Mesothelial cell of epicardium (in vitro differentiated cells): ENCODE measurements at regions not wholly inside any gene's neighbourhood (a gene's known extent, or its start where the extent isn't known, plus 50 kb on each side); places are given as distances from the start of the nearest gene placed in this dataset.

Experiments
- DNase-seq, 2 experiments: peaks; one replicate each; pipeline ENCODE4 v3.0.0; 2021; ENCODE audit warnings: low spot score in 2 of 2; ENCODE audit not compliant: unreplicated experiment in 2 of 2
- H3K27ac Mint-ChIP-seq: 2 replicates; pipeline ENCODE4 v1.8.0; 2021; ENCODE audit warnings: mixed read lengths
- H3K27me3 Mint-ChIP-seq: 2 replicates; pipeline ENCODE4 v1.8.0; 2021; ENCODE audit warnings: low read depth, mixed read lengths
- H3K36me3 Mint-ChIP-seq: 2 replicates; pipeline ENCODE4 v1.8.0; 2021; ENCODE audit warnings: mixed read lengths
- H3K4me1 Mint-ChIP-seq: 2 replicates; pipeline ENCODE4 v1.8.0; 2021; ENCODE audit warnings: mixed read lengths
- H3K4me3 Mint-ChIP-seq: 2 replicates; pipeline ENCODE4 v1.8.0; 2021; ENCODE audit warnings: mild to moderate bottlenecking, moderate library complexity, mixed read lengths
- H3K9me3 Mint-ChIP-seq: 2 replicates; pipeline ENCODE4 v1.8.0; 2021; ENCODE audit warnings: mixed read lengths
- CTCF ChIP-seq: fragments of 200-600 bp; sonication (generic); IDR thresholded peaks from one replicate; pipeline ENCODE4 v1.5.0; 2021; ENCODE audit warnings: antibody characterized with exemption; ENCODE audit not compliant: unreplicated experiment

- Mint-ChIP-seq H3K27me3 (no peaks in the 10 kb centered on the region), H3K4me3 (no peak overlapping the region), H3K4me1 (no peaks in the 10 kb centered on the region), H3K9me3 (peaks cover 20% of the 10 kb centered on the region), H3K36me3 (peaks cover 3% of the 10 kb centered on the region), H3K27ac (no peak overlapping the region)
- DNase-seq = no peak
- TF ChIP-seq CTCF = no peak
Measured at GRCh38 chr5:25358919-25359318, 714.1 kb upstream of the CDH10 start.

DNA sequence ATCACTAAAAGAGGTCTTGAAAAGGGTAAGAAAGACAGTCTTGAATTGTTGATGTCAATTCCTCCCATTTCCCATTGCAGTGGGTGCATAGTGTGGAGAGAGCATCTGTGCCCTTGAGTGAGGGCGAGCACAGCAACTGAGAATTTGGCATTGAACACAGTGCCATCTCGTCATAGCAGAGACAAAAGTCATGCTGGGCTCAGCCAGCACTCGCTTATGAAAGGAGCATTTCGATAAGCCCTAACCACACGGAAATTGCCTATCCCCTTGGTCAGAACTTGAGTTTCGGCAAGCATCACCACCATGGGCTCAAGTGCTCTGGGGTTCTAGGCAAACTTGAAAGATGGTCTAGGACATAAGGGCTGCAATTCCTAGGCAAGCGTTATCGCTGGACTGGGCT lies 712.8 kb upstream of the CDH10 start:
- Mint-ChIP-seq H3K27ac (no peak overlapping the region), H3K27me3 (no peaks in the 10 kb centered on the region), H3K4me3 (no peak overlapping the region), H3K9me3 (peaks cover 20% of the 10 kb centered on the region), H3K4me1 (no peaks in the 10 kb centered on the region), H3K36me3 (peaks cover 3% of the 10 kb centered on the region)
- DNase-seq = no peak
- TF ChIP-seq CTCF = no peak

DNA sequence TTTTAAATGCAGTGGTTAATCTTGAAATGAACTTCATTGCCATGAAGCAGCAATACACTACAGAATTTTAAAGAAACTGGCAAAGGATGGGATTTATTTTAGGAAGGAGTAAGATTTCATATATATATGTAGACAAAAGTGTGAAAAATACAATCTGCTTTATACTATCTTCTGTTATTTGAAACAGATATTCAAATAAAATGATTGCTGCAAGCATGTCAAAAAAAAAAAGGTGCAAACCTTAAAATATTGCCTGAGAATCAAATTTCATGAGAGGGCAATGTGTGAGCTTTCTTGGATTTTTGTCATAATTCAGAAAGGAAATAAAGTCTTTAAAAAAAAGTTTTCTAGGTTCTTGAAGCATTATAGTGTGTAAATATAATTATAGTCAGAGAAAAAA lies 705.0 kb upstream of the CDH10 start:
- peaks cover 4% of the 10 kb centered on the region for H3K9me3 Mint-ChIP-seq
- no peaks in the 10 kb centered on the region for H3K36me3 Mint-ChIP-seq
- no peak for TF ChIP-seq CTCF
- no peak overlapping the region for H3K27ac Mint-ChIP-seq
- H3K27me3 Mint-ChIP-seq = no peaks in the 10 kb centered on the region
- no peaks in the 10 kb centered on the region for H3K4me1 Mint-ChIP-seq
- no peak for DNase-seq
- no peak overlapping the region for H3K4me3 Mint-ChIP-seq

- Mint-ChIP-seq H3K27me3 (no peaks in the 10 kb centered on the region), H3K27ac (no peak overlapping the region), H3K36me3 (no peaks in the 10 kb centered on the region), H3K4me1 (no peaks in the 10 kb centered on the region), H3K9me3 (peaks cover 9% of the 10 kb centered on the region), H3K4me3 (no peak overlapping the region)
- TF ChIP-seq CTCF = no peak
- no peak for DNase-seq
Measured at GRCh38 chr5:25345240-25345771, 700.5 kb upstream of the CDH10 start.

DNA sequence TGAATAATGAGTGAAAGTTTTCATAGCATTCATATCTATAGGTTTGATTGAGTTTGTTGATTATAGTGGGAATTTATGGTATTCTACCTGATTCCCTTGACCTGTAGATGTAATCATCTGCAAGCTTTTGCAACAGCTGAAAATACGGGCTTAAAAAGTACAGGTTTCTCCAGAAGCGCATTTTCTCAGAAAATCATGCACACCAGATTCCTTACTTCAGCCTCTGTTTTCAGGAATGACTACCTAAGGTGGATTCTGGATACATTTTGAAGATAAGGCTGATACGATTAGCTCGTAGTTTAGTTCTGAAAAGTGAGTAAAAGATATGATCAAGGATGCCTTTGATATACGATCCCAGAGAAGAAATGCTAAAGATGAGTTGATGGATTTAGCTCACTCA lies 694.8 kb upstream of the CDH10 start:
- H3K4me3 Mint-ChIP-seq = no peak overlapping the region
- TF ChIP-seq CTCF = no peak

GRCh38 chr5:25334350-25334749 lies 689.6 kb upstream of the CDH10 start:
- Mint-ChIP-seq H3K27me3 (no peaks in the 10 kb centered on the region), H3K36me3 (no peaks in the 10 kb centered on the region), H3K27ac (no peak overlapping the region), H3K4me3 (no peak overlapping the region), H3K9me3 (peaks cover 2% of the 10 kb centered on the region), H3K4me1 (no peaks in the 10 kb centered on the region)
- TF ChIP-seq CTCF = no peak
- no peak for DNase-seq

More for the DNA sequence above, 694.8 kb upstream of the CDH10 start:
- H3K27me3 Mint-ChIP-seq = no peaks in the 10 kb centered on the region
- peaks cover 4% of the 10 kb centered on the region for H3K9me3 Mint-ChIP-seq
- H3K27ac Mint-ChIP-seq = no peak overlapping the region
- H3K36me3 Mint-ChIP-seq = no peaks in the 10 kb centered on the region
- H3K4me1 Mint-ChIP-seq = peaks cover 3% of the 10 kb centered on the region
- no peak for DNase-seq
